Fibroblast of upper back skin (primary cell): ENCODE measurements at regions not wholly inside any gene's neighbourhood (a gene's known extent, or its start where the extent isn't known, plus 50 kb on each side); places are given as distances from the start of the nearest gene placed in this dataset.
"Not testable (repeated sequence)": the region's sequence is repeated elsewhere in the genome, so short reads cannot be mapped to it uniquely, and the experiment has no call there.

Experiments used
- DNase-seq: peaks from one replicate; pipeline ENCODE4 v3.0.0-alpha.2; 2013

GRCh38 chr13:44024167-44024845 lies 144.6 kb downstream of the LACC1 start:
- DNase-seq = no peak

DNA sequence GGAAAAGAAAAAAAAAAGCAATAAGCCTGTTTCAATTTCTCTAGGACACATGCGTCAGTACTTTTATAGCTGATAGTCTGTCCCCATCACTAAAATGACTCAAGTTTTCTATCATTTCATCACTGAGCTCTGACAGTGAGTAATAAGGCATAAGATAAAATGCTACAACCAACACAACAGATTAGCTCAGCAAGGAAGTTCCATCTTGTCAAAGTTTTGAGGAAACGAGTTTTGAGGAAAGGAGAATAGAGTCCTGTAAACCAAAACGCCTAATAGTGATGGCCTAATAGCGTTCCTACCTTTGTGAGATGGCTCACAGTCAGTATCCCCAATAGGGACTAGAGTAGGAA lies 145.1 kb downstream of the LACC1 start:
- DNase-seq = no peak

GRCh38 chr13:44026194-44026593 lies 146.5 kb downstream of the LACC1 start:
- no peak for DNase-seq

- no peak for DNase-seq
Observed at GRCh38 chr13:44028734-44029133, 149.0 kb downstream of the LACC1 start.

- no peak for DNase-seq
Observed at GRCh38 chr13:44030615-44031014, 150.9 kb downstream of the LACC1 start.

- DNase-seq = no peak
Observed at GRCh38 chr13:44031555-44031954, 151.9 kb downstream of the LACC1 start.

- DNase-seq = no peak
Observed at GRCh38 chr13:44032802-44033201, 153.1 kb downstream of the LACC1 start.

DNA sequence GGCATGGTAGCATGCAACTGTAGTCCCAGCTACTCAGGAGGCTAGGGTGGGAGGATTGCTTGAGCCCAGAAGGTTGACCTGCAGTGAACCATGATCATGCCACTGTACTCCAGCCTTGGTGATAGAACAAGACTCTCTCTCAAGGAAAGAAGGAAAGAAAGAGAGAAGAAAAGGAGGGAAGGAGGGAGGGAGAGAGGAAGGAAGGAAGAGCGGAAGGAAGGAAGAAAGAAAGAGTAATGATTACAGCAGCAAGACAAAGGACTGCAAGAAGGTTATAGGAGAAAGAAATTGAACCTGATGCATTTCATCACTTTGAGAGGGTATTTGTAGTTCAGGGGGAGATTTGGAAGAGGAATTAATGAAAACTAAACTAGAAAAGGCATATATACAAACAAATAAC lies 155.7 kb downstream of the LACC1 start:
- DNase-seq = no peak

GRCh38 chr13:44040070-44040817 lies 160.5 kb downstream of the LACC1 start:
- DNase-seq = no peak

GRCh38 chr13:44040818-44041100 lies 161.1 kb downstream of the LACC1 start:
- no peak for DNase-seq

- DNase-seq = no peak
Observed at GRCh38 chr13:44044547-44045179, 165.0 kb downstream of the LACC1 start.

GRCh38 chr13:44045180-44045562 lies 165.5 kb downstream of the LACC1 start:
- no peak for DNase-seq

GRCh38 chr13:44046428-44046827 lies 166.7 kb downstream of the LACC1 start:
- DNase-seq = no peak

- no peak for DNase-seq
Observed at GRCh38 chr13:44048326-44048725, 168.6 kb downstream of the LACC1 start.

- DNase-seq = no peak
Observed at GRCh38 chr13:44049081-44049945, 169.6 kb downstream of the LACC1 start.

- DNase-seq = peak; percentile 33
Observed at GRCh38 chr13:44050450-44051063, 170.9 kb downstream of the LACC1 start.

DNA sequence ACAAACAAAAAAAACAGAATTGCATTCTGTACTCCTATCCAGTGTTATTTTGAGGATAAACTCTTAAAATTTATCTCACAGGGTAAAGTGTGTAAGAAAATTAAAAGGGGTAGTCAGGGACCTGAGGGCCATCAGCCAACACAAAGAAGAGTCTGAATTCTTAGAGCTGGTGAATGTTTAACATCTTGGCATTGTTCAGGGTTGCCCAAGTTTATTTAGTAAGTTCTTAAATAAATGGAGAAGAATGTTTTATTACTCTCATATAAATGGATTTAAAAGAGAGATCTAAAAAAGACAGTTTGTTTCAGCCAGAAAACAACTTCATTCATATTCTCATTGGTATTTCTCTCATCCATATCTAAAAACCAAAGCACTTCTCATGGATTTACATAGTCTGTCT lies 171.7 kb downstream of the LACC1 start:
- no peak for DNase-seq

DNA sequence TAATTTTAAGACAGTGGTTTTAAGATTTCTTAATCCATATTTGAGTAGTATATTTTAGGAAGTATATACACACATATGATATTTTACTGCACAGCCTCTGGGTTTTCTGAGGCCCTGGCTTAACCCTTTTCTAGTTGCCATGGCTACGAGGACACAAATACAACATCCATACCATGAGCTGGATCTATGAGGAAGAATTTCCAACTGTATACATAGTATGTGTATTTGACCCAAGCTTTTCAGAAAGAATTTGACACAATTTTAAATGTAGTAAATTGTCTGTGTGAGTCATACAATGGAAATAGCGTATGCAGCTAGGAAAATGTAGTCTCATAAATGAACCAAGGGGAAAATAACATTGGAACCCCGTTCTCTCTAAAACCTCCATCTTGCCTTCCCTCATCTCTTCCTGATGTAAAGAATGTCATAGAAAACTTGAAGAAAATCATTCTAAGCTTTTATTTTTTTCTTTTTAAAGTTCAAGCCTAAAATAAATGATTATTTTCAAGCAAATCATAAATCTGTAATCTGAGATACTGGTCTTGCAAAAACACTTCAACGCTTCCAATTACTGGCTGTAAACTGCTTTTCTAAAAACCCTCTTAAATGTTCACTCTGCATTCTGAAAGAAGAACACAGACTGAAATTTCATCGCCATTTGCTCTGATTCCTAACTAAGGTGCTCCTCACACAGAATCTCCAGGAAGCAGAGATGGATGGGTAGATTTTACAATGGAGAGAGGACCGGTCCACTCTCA lies 172.4 kb downstream of the LACC1 start:
- peak; percentile 59 for DNase-seq

DNA sequence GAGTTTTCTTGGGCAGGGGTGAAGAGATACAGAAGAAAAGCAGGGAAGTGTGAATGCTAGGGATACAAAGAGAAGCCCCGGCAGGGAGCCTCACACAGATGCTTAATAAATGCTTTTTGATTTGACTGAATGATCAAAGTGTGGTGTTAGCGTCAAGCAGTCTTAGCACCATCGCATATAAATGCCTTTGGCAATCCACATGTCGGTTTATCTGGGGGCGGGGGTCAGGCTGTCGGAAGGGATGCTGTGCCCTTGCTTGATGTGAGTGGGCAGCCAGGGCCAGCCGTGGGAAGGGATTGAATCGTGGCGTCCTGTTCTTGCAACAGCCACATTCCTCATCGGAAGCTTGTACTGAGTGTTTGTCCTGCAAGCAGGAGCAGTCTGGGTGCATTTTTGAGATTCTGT lies 173.1 kb downstream of the LACC1 start:
- DNase-seq = peak; percentile 35

GRCh38 chr13:44053208-44053607 lies 173.5 kb downstream of the LACC1 start:
- no peak for DNase-seq

DNA sequence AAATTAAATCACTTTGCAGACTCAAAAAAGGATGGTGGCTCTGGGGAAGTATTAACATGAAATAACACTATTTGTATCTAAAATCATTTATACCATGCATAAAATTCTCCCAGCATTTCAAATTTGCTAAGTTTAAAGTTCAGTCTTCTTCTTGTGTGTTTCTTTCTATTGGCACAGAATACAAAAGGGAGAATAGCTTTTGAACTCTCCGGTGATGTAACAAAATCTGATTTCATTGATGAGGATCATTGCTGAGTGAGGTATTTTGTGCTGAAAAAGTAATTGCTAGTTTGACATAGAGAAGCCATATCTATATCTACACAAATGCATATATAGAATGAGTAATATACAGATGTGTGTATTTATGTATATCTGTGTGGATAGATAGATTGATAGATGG lies 174.8 kb downstream of the LACC1 start:
- no peak for DNase-seq

- not testable (repeated sequence) for DNase-seq
Observed at GRCh38 chr13:44055681-44056080, 176.0 kb downstream of the LACC1 start.
